ENCODE measurements at regions not wholly inside any gene's neighbourhood (a gene's known extent, or its start where the extent isn't known, plus 50 kb on each side); places are given as distances from the start of the nearest gene placed in this dataset.

- in situ Hi-C loops (cut with MboI; ENCODE audit: low sequenced_read_pairs) = no loop called here
Measured at GRCh38 chr17:45708707-45709290, 75.3 kb upstream of the CRHR1 start.

GRCh38 chr17:45709728-45710288, 74.3 kb upstream of the CRHR1 start:
- in situ Hi-C loops (cut with MboI; ENCODE audit: low sequenced_read_pairs) = no loop called here

- in situ Hi-C loops (cut with MboI; ENCODE audit: low sequenced_read_pairs) = no loop called here
Measured at GRCh38 chr17:45715787-45716186, 68.3 kb upstream of the CRHR1 start.

GRCh38 chr17:45718791-45719190, 65.3 kb upstream of the CRHR1 start:
- in situ Hi-C loops (cut with MboI; ENCODE audit: low sequenced_read_pairs) = no loop called here

GRCh38 chr17:45719335-45720071, 64.6 kb upstream of the CRHR1 start:
- in situ Hi-C loops (cut with MboI; ENCODE audit: low sequenced_read_pairs) = no loop called here

- in situ Hi-C loops (cut with MboI; ENCODE audit: low sequenced_read_pairs) = no loop called here
Measured at GRCh38 chr17:45720386-45720785, 63.7 kb upstream of the CRHR1 start.

- in situ Hi-C loops (cut with MboI; ENCODE audit: low sequenced_read_pairs) = no loop called here
Measured at GRCh38 chr17:45722161-45722560, 62.0 kb upstream of the CRHR1 start.

- in situ Hi-C loops (cut with MboI; ENCODE audit: low sequenced_read_pairs) = no loop called here
Measured at GRCh38 chr17:45729294-45729907, 54.7 kb upstream of the CRHR1 start.

- in situ Hi-C loops (cut with MboI; ENCODE audit: low sequenced_read_pairs) = no loop called here
Measured at GRCh38 chr17:45730192-45730591, 53.9 kb upstream of the CRHR1 start.

GRCh38 chr17:45731459-45731858, 52.7 kb upstream of the CRHR1 start:
- in situ Hi-C loops (cut with MboI; ENCODE audit: low sequenced_read_pairs) = no loop called here

GRCh38 chr17:45732926-45733505, 51.1 kb upstream of the CRHR1 start:
- in situ Hi-C loops (cut with MboI; ENCODE audit: low sequenced_read_pairs) = no loop called here

GRCh38 chr17:45733781-45734180, 50.3 kb upstream of the CRHR1 start:
- in situ Hi-C loops (cut with MboI; ENCODE audit: low sequenced_read_pairs) = no loop called here

Measured in HL-60/S4 (cell line).